ENCODE measurements at regions not wholly inside any gene's neighbourhood (a gene's known extent, or its start where the extent isn't known, plus 50 kb on each side); places are given as distances from the start of the nearest gene placed in this dataset.

GRCh38 chr5:2525351-2525750 is 226.1 kb downstream of the IRX2 start:
- Histone ChIP-seq H3K36me3 (no peaks in the 10 kb centered on the region), H3K9me3 (ENCODE audit: low read depth) (no peaks in the 10 kb centered on the region), H2AFZ (replicated peaks) (no peak overlapping the region), H3K4me3 (no peak overlapping the region), H3K4me1 (no peaks in the 10 kb centered on the region), H3K9ac (no peak overlapping the region), H3K27ac (no peak overlapping the region), H3K79me2 (ENCODE audit: low read depth) (no peaks in the 10 kb centered on the region), H3K4me2 (no peak overlapping the region), H3F3A (ENCODE audit: low read depth) (peaks cover 7% of the 10 kb centered on the region), H4K20me1 (ENCODE audit: low read depth) (no peaks in the 10 kb centered on the region), H3K27me3 (no peaks in the 10 kb centered on the region)
- Mint-ChIP-seq H3K9me3 (peaks cover 24% of the 10 kb centered on the region), H3K27me3 (ENCODE audit: insufficient read depth, low read depth) (peaks cover 15% of the 10 kb centered on the region), H3K4me3 (no peak overlapping the region), H3K4me1 (peaks cover 24% of the 10 kb centered on the region), H3K36me3 (peaks cover 7% of the 10 kb centered on the region), H3K27ac (no peak overlapping the region)
- DNase-seq (ENCODE audit: low spot score) = no peak
- TF ChIP-seq EZH2phosphoT487 (IDR thresholded peaks at IDR 0.05) = no peak

GRCh38 chr5:2524620-2525019 is 226.9 kb downstream of the IRX2 start:
- no peak for DNase-seq (ENCODE audit: low spot score)
- H3K36me3 Mint-ChIP-seq = peaks cover 7% of the 10 kb centered on the region
- peaks cover 21% of the 10 kb centered on the region for H3K9me3 Mint-ChIP-seq
- Histone ChIP-seq H3K27me3 (no peaks in the 10 kb centered on the region), H3K9ac (no peak overlapping the region), H2AFZ (replicated peaks) (no peak overlapping the region), H4K20me1 (ENCODE audit: low read depth) (no peaks in the 10 kb centered on the region), H3K4me3 (no peak overlapping the region), H3F3A (ENCODE audit: low read depth) (peaks cover 7% of the 10 kb centered on the region), H3K79me2 (ENCODE audit: low read depth) (no peaks in the 10 kb centered on the region), H3K36me3 (no peaks in the 10 kb centered on the region), H3K27ac (no peak overlapping the region), H3K4me1 (no peaks in the 10 kb centered on the region), H3K4me2 (no peak overlapping the region), H3K9me3 (ENCODE audit: low read depth) (no peaks in the 10 kb centered on the region)
- TF ChIP-seq CTCF (IDR thresholded peaks at IDR 0.05) (no peak), EZH2phosphoT487 (IDR thresholded peaks at IDR 0.05) (no peak), EZH2 (IDR thresholded peaks at IDR 0.05) (no peak)
- H3K4me1 Mint-ChIP-seq = peaks cover 25% of the 10 kb centered on the region
- no peak overlapping the region for H3K27ac Mint-ChIP-seq
- H3K27me3 Mint-ChIP-seq (ENCODE audit: insufficient read depth, low read depth) = peaks cover 13% of the 10 kb centered on the region
- H3K4me3 Mint-ChIP-seq = no peak overlapping the region

- TF ChIP-seq CTCF (IDR thresholded peaks at IDR 0.05) (no peak), EZH2phosphoT487 (IDR thresholded peaks at IDR 0.05) (no peak), EZH2 (IDR thresholded peaks at IDR 0.05) (no peak)
- peaks cover 15% of the 10 kb centered on the region for H3K27me3 Mint-ChIP-seq (ENCODE audit: insufficient read depth, low read depth)
- H3K9me3 ChIP-seq (ENCODE audit: low read depth) = no peaks in the 10 kb centered on the region
- no peak overlapping the region for H3K4me2 ChIP-seq
- H3K36me3 ChIP-seq = no peaks in the 10 kb centered on the region
- no peaks in the 10 kb centered on the region for H3K79me2 ChIP-seq (ENCODE audit: low read depth)
- no peaks in the 10 kb centered on the region for H3K4me1 ChIP-seq
- H3K4me3 ChIP-seq = no peak overlapping the region
- peaks cover 10% of the 10 kb centered on the region for H3K9me3 Mint-ChIP-seq
- H4K20me1 ChIP-seq (ENCODE audit: low read depth) = no peaks in the 10 kb centered on the region
- H3K4me3 Mint-ChIP-seq = no peak overlapping the region
- peaks cover 7% of the 10 kb centered on the region for H3F3A ChIP-seq (ENCODE audit: low read depth)
- H3K36me3 Mint-ChIP-seq = peaks cover 3% of the 10 kb centered on the region
- no peak for DNase-seq (ENCODE audit: low spot score)
- peaks cover 28% of the 10 kb centered on the region for H3K4me1 Mint-ChIP-seq
- no peak overlapping the region for H3K27ac ChIP-seq
- H3K9ac ChIP-seq = no peak overlapping the region
- H2AFZ ChIP-seq (replicated peaks) = no peak overlapping the region
- H3K27me3 ChIP-seq = no peaks in the 10 kb centered on the region
- peak overlapping the region; percentile 34 for H3K27ac Mint-ChIP-seq
Observed at GRCh38 chr5:2523180-2523579, 228.3 kb downstream of the IRX2 start.

GRCh38 chr5:2522372-2522771 is 229.1 kb downstream of the IRX2 start:
- no peak overlapping the region for H3K4me3 Mint-ChIP-seq
- H3K9me3 Mint-ChIP-seq = peaks cover 3% of the 10 kb centered on the region
- H3K27me3 Mint-ChIP-seq (ENCODE audit: insufficient read depth, low read depth) = peaks cover 13% of the 10 kb centered on the region
- H3K9ac ChIP-seq = no peak overlapping the region
- DNase-seq (ENCODE audit: low spot score) = no peak
- no peak overlapping the region for H3K27ac ChIP-seq
- TF ChIP-seq EZH2 (IDR thresholded peaks at IDR 0.05) (no peak), EZH2phosphoT487 (IDR thresholded peaks at IDR 0.05) (no peak), CTCF (IDR thresholded peaks at IDR 0.05) (no peak)
- H3K36me3 Mint-ChIP-seq = no peaks in the 10 kb centered on the region
- H3K27ac Mint-ChIP-seq = no peak overlapping the region
- H3K4me1 ChIP-seq = no peaks in the 10 kb centered on the region
- H2AFZ ChIP-seq (replicated peaks) = no peak overlapping the region
- H3K4me3 ChIP-seq = no peak overlapping the region
- H3K36me3 ChIP-seq = no peaks in the 10 kb centered on the region
- no peak overlapping the region for H3K4me2 ChIP-seq
- H3K79me2 ChIP-seq (ENCODE audit: low read depth) = no peaks in the 10 kb centered on the region
- no peaks in the 10 kb centered on the region for H4K20me1 ChIP-seq (ENCODE audit: low read depth)
- H3K9me3 ChIP-seq (ENCODE audit: low read depth) = no peaks in the 10 kb centered on the region
- H3K27me3 ChIP-seq = no peaks in the 10 kb centered on the region
- peaks cover 33% of the 10 kb centered on the region for H3K4me1 Mint-ChIP-seq
- peaks cover 7% of the 10 kb centered on the region for H3F3A ChIP-seq (ENCODE audit: low read depth)

All from neural progenitor cell (in vitro differentiated cells).